ENCODE measurements at regions not wholly inside any gene's neighbourhood (a gene's known extent, or its start where the extent isn't known, plus 50 kb on each side); places are given as distances from the start of the nearest gene placed in this dataset.

GRCh38 chr10:61140765-61141392, 196.9 kb upstream of the RHOBTB1 start:
- Histone ChIP-seq H3K36me3 (no peaks in the 10 kb centered on the region), H3K4me3 (no peak overlapping the region), H3K9me3 (no peaks in the 10 kb centered on the region), H3K27ac (no peak overlapping the region), H3K27me3 (no peaks in the 10 kb centered on the region), H3K4me1 (peaks cover 10% of the 10 kb centered on the region)
- TF ChIP-seq EP300 (IDR thresholded peaks at IDR 0.05) (no peak), CTCF (IDR thresholded peaks at IDR 0.05) (peak; percentile 32 to 54), POLR2AphosphoS5 (IDR thresholded peaks at IDR 0.05) (no peak), POLR2A (IDR thresholded peaks at IDR 0.05) (no peak)
- no peak for DNase-seq (ENCODE audit: low spot score in 2 of 2)
- 22% methylated on average over 7 of the region's 7 CpGs for WGBS

GRCh38 chr10:61139592-61139953, 195.6 kb upstream of the RHOBTB1 start:
- H3K4me1 ChIP-seq = peaks cover 10% of the 10 kb centered on the region
- no peak for TF ChIP-seq POLR2A (IDR thresholded peaks at IDR 0.05)
- TF ChIP-seq CTCF (IDR thresholded peaks at IDR 0.05) = no peak
- no peak for TF ChIP-seq POLR2AphosphoS5 (IDR thresholded peaks at IDR 0.05)
- no peak for TF ChIP-seq EP300 (IDR thresholded peaks at IDR 0.05)
- no peaks in the 10 kb centered on the region for H3K9me3 ChIP-seq
- no peak overlapping the region for H3K27ac ChIP-seq
- DNase-seq (ENCODE audit: low spot score in 2 of 2) = no peak
- H3K4me3 ChIP-seq = no peak overlapping the region
- no peaks in the 10 kb centered on the region for H3K27me3 ChIP-seq
- H3K36me3 ChIP-seq = no peaks in the 10 kb centered on the region
- WGBS = 65% methylated on average over 4 of the region's 4 CpGs

GRCh38 chr10:61138708-61139591, 195.0 kb upstream of the RHOBTB1 start:
- Histone ChIP-seq H3K36me3 (no peaks in the 10 kb centered on the region), H3K27ac (no peak overlapping the region), H3K4me1 (peaks cover 10% of the 10 kb centered on the region), H3K4me3 (no peak overlapping the region), H3K9me3 (no peaks in the 10 kb centered on the region), H3K27me3 (no peaks in the 10 kb centered on the region)
- WGBS = 84% methylated on average over 5 of the region's 5 CpGs
- DNase-seq (ENCODE audit: low spot score in 2 of 2) = no peak
- TF ChIP-seq POLR2A (IDR thresholded peaks at IDR 0.05) = no peak
- TF ChIP-seq CTCF (IDR thresholded peaks at IDR 0.05) = no peak
- no peak for TF ChIP-seq POLR2AphosphoS5 (IDR thresholded peaks at IDR 0.05)
- no peak for TF ChIP-seq EP300 (IDR thresholded peaks at IDR 0.05)

GRCh38 chr10:61136139-61136538, 192.2 kb upstream of the RHOBTB1 start:
- Histone ChIP-seq H3K27ac (no peak overlapping the region), H3K9me3 (no peaks in the 10 kb centered on the region), H3K27me3 (no peaks in the 10 kb centered on the region), H3K4me3 (no peak overlapping the region), H3K36me3 (no peaks in the 10 kb centered on the region), H3K4me1 (peaks cover 10% of the 10 kb centered on the region)
- TF ChIP-seq POLR2A (IDR thresholded peaks at IDR 0.05) (no peak), POLR2AphosphoS5 (IDR thresholded peaks at IDR 0.05) (no peak), CTCF (IDR thresholded peaks at IDR 0.05) (no peak), EP300 (IDR thresholded peaks at IDR 0.05) (no peak)
- 83% methylated on average over 2 of the region's 2 CpGs for WGBS
- no peak for DNase-seq (ENCODE audit: low spot score in 2 of 2)

- 75% methylated on average over 3 of the region's 3 CpGs for WGBS
- Histone ChIP-seq H3K9me3 (no peaks in the 10 kb centered on the region), H3K27ac (no peak overlapping the region), H3K4me3 (no peak overlapping the region), H3K36me3 (no peaks in the 10 kb centered on the region), H3K27me3 (no peaks in the 10 kb centered on the region), H3K4me1 (peaks cover 4% of the 10 kb centered on the region)
- no peak for DNase-seq (ENCODE audit: low spot score in 2 of 2)
- no peak for TF ChIP-seq EP300 (IDR thresholded peaks at IDR 0.05)
- TF ChIP-seq CTCF (IDR thresholded peaks at IDR 0.05) = no peak
- no peak for TF ChIP-seq POLR2A (IDR thresholded peaks at IDR 0.05)
- no peak for TF ChIP-seq POLR2AphosphoS5 (IDR thresholded peaks at IDR 0.05)
Observed at GRCh38 chr10:61135276-61135721, 191.3 kb upstream of the RHOBTB1 start.

Data from suprapubic skin (tissue), 4 donors.